H1 (cell line): ENCODE measurements at regions not wholly inside any gene's neighbourhood (a gene's known extent, or its start where the extent isn't known, plus 50 kb on each side); places are given as distances from the start of the nearest gene placed in this dataset.

ENCODE experiments used
- MAX ChIP-seq: IDR thresholded peaks from 2 replicates; pipeline ENCODE4 v1.6.1; 2012; ENCODE audit warnings: inconsistent platforms
- RFX5 ChIP-seq: IDR thresholded peaks from 2 replicates; pipeline ENCODE4 v1.6.1; 2011; ENCODE audit warnings: low read depth, low read length, improper control_type of control experiment, borderline replicate concordance
- SP1 ChIP-seq: IDR thresholded peaks from 2 replicates; pipeline ENCODE4 v1.6.1; 2011; ENCODE audit warnings: low read depth, low read length
- TF ChIP-seq, protein P1 (sequence below), 3 experiments: IDR thresholded peaks; 1 replicate in 2 of 3; 2 replicates in 1 of 3; pipeline versions ENCODE4 v1.5.1 to v1.6.1; 2011; ENCODE audit warnings: low read length in 3 of 3, mild to moderate bottlenecking in 3 of 3, inconsistent platforms in 2 of 3, low read depth in 1 of 3, moderate library complexity in 1 of 3; ENCODE audit not compliant: insufficient read depth in 1 of 3; ENCODE audit errors: control extremely low read depth in 1 of 3

DNA sequence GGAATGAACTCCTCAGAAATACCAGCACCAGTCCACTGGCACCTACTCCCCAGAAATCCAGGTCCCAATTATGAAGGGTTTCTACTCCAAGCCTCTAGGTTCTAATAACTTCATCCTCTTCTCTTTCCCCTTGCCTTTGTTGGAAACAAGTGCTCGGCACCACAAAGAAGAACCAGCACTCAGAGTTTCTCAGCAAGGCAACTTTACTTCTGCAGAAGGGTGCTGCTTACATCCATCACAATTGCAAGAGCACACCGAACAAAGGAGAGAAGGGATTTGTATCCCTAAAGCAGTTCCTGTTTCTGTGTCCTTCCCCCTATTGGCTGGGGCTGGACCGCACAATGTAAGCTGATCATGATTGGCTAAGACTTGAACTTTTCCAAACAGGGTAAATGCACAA lies 74.2 kb upstream of the GNG2 start (continued):
- TF ChIP-seq, protein P1, sequence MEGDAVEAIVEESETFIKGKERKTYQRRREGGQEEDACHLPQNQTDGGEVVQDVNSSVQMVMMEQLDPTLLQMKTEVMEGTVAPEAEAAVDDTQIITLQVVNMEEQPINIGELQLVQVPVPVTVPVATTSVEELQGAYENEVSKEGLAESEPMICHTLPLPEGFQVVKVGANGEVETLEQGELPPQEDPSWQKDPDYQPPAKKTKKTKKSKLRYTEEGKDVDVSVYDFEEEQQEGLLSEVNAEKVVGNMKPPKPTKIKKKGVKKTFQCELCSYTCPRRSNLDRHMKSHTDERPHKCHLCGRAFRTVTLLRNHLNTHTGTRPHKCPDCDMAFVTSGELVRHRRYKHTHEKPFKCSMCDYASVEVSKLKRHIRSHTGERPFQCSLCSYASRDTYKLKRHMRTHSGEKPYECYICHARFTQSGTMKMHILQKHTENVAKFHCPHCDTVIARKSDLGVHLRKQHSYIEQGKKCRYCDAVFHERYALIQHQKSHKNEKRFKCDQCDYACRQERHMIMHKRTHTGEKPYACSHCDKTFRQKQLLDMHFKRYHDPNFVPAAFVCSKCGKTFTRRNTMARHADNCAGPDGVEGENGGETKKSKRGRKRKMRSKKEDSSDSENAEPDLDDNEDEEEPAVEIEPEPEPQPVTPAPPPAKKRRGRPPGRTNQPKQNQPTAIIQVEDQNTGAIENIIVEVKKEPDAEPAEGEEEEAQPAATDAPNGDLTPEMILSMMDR (IDR thresholded peaks at IDR 0.05; ENCODE audit: control extremely low read depth in 1 of 3, insufficient read depth in 1 of 3, low read depth in 1 of 3, low read length in 3 of 3) = no peak
- TF ChIP-seq MAX (no peak), RFX5 (no peak), SP1 (no peak)
